Stimulated activated CD4-positive, alpha-beta T cell treated with anti-CD3 and anti-CD28 coated beads, Interleukin-4, amount 100 ng/mL, for 4 hours (primary cell): ENCODE measurements at regions not wholly inside any gene's neighbourhood (a gene's known extent, or its start where the extent isn't known, plus 50 kb on each side); places are given as distances from the start of the nearest gene placed in this dataset.
"Not testable (repeated sequence)": the region's sequence is repeated elsewhere in the genome, so short reads cannot be mapped to it uniquely, and the experiment has no call there.

Experiments
- DNase-seq, 2 experiments: peaks; one replicate each; pipeline ENCODE4 v3.0.0-alpha.2; 2020

DNA sequence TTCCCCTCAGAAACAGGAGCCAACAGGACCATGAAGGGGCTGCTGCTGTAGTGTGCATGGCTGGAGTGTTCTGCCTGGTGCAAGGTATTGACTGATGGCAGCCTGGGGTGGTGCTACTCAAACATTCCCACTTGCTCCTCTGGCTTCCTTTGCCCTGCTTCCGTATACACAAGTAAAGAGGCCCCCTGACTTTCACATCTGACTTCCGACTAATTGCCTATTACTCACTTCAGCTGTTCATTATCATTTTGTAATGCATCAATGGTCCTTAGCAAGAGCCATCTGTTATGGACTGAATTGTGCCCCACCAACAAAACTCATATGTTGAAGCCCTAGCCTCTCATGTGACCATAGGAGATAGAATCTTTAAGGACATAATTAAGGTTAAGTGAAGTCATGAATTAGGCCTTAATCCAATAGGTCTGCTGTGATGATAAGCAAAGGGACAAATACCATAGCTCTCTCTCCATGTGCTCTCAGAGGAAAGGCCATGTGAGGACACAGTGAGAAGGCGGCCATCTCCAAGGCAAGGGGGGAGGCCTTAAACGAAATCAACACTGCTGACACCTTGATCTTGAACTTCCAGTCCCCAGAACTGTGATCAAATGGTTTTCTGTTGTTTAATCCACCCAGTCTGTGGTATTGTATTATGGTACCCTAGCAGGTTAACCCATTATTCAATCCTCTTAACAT, 122.5 kb upstream of the CLNK start:
- no peak for DNase-seq

DNA sequence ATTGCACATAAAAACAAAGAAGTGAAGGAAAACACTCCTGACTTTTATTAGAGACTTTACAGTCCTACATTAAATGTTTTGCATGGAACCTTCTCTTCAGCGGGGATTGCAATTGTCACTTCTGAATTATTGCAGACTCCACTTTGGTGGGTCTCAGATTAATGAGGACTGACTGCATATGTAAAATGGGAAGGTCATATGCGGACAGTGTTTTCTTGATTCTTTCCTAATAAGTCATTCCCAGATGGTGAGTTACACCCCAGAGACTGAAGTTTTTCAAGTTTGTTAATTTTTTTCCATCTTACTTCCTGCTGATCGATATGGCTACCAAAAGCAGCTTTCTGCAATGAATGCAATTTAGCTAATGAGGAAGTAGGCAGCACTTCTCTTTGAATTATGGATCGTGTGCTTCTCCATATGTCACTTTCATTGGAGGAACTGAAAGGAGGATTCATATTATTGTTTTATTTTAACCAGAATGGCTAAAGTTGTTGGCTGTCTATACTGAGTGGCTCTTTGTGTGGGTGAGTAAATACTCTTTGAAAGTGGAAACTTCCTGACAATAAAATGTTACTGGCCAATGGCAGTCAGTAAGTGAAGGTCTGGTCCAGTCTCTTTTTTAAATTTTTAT, 119.3 kb upstream of the CLNK start:
- no peak for DNase-seq

DNA sequence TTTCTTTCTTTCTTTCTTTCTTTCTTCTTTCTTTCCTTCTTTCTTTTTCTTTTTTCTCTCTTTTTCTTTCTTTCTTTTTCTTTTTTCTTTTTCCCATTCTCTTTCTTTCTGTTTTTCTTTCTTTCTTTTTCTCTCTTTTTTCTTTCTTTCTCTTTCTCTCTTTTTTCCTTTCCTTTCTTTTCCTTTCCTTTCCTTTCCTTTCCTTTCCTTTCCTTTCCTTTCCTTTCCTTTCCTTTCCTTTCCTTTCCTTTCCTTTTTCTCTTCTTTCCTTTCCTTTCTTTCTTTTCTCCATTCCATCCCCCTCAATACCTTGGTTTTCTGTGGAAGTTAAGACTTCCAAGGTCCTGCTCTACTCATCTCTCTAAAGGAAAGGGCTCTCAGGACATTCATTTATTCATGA, 102.8 kb upstream of the CLNK start:
- no peak for DNase-seq

DNA sequence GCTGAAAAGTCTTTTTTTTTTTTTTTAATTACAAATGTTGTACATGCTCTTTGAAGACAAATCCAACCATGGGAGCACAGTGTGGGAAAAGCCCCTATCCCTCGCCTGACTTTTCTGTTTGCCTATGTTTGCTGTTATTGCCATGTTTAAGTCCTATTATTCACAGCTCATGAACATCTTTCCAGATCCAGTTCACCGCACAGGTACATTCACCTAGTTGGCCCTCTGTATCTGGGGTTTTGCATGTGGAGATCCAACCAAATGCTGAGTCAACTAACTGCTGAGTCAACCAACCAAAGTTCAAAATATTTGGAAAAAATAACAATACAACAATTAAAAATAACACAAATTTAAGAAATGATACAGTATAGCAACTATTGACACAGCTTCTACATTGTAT, 100.1 kb upstream of the CLNK start:
- no peak for DNase-seq

DNA sequence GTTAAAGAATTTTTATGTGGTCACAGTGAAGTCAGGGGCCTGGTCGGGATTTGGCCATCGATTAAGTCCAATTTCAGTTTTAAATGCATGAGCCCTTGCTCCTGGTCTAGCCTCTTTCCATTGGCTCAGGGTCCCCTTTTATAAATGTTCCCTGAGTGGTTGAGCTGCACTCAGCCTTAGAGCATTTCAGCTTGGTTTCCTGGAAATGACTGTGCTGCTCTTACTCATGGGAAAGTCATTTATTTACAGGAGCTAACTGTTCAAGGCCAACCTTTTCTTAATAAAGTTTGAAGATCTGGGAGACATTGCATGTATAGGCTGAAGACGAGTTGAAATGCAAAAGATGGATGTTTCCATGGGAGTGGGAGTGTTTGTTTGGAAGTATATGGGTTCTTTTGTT, 98.8 kb upstream of the CLNK start:
- no peak for DNase-seq

DNA sequence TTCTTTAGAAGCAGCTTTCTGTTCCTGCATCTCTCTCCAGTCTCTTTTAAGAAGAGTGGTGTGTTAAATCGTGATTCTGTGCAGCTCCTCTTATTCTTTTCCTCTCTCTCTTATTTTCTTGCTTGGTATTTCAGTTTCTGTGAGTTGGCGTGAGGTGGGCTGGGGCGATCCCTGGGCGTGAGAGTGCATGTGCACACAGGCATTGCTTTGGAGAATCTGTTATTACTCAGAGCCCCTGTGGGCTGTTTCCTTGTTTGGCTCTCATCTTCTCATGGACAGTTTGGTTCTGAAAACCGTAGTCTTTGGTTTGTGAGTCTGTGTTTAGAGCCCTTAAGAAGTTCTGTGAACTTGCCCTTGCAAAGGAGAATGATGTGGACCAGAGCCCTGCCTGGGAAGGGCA, 97.2 kb upstream of the CLNK start:
- no peak for DNase-seq

DNA sequence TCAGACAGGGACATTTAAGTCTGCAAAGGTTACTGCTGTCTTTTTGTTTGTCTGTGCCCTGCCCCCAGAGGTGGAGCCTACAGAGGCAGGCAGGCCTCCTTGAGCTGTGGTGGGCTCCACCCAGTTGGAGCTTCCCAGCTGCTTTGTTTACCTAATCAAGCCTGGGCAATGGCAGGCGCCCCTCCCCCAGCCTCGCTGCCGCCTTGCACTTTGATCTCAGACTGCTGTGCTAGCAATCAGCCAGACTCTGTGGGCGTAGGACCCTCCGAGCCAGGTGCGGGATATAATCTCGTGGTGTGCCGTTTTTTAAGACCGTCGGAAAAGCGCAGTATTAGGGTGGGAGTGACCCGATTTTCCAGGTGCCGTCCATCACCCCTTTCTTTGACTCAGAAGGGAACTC, 96.2 kb upstream of the CLNK start:
- DNase-seq: not testable (repeated sequence)

DNA sequence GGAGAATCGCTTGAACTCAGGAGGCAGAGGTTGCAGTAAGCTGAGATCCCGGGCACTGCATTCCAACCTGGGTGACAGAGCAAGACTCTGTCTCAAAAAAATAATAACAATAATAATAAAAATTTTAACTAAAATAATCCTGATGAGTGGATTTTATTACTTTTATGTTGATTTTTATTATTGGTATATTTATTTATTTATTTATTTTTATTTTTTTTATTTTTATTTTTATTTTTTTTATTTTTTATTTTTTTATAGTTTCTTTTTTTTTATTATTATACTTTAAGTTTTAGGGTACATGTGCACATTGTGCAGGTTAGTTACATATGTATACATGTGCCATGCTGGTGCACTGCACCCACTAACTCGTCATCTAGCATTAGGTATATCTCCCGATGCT, 90.6 kb upstream of the CLNK start:
- DNase-seq: not testable (repeated sequence)

DNA sequence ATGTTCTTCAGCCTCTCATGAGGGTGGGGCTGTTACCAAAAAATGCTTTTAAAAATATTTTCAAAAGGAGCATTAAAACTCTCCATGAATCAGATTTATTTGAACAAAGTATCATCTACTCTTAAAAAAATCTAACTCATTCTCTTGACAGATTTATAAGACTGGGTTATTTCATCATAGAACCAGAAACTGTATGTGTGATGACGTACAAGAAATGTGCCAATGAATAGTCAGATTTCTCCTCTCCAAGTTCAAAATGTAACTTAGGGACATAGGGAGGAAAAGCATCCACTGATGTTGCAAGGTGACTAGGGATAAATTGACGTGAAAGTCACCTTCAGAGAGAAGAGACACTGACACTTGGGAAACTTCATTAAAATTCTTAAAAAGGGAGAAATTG, 89.1 kb upstream of the CLNK start:
- DNase-seq: no peak

DNA sequence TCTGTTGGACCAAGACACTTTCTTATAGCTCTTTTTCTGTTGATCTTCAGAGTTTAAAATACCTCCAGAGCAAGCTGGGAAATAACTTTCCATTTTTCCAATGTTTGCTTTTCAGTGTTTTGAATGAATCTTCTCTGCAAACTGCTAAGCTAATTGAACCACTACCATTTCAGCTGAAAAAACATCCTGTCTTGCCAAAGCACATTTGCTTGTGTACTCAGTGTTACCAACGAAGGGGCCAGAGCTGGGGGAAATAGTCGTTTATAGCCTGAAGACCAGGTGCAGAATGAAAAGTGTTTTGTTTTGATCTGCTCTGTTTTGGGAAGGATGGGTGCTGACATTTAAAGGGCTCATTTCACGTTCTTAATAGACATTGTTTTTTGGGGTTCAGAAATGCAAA, 88.4 kb upstream of the CLNK start:
- no peak for DNase-seq

DNA sequence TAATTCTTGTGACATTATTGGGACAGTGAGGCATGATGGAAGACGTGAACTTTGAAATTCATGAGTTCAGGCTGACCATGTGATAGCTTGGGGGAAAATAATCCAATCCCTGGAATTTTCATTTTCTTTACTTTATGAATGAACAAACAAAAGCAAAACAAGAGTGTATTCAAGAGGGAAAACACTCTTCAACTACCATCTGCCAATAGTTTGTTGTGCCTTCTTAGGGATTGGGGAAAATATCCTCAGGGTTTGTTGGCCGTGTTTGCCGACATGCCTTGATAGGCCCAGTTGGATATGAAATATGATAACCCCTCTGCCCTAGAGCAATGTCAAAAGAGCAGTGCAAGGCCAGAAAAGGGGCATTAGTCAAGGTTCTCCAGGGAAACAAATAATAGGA, 80.8 kb upstream of the CLNK start:
- no peak for DNase-seq

DNA sequence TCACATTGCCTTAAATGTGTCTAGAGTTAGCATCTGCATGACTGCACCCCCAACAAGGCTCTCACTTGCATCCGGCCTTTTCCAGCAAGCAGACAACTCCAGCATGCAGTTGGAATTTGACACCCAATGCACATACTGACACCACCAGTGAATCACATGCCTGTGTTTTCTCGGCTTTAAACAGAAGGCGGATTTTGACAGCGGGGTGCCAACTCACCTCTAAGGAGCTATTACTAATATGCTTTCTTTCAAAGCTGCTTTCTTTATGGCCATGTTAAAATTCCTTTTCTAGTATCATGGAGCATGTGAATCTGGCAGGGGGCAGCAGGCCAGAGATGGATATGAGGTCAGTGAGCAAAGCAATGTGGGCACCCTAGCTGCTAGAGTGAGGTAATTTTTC, 78.0 kb upstream of the CLNK start:
- DNase-seq: no peak

DNA sequence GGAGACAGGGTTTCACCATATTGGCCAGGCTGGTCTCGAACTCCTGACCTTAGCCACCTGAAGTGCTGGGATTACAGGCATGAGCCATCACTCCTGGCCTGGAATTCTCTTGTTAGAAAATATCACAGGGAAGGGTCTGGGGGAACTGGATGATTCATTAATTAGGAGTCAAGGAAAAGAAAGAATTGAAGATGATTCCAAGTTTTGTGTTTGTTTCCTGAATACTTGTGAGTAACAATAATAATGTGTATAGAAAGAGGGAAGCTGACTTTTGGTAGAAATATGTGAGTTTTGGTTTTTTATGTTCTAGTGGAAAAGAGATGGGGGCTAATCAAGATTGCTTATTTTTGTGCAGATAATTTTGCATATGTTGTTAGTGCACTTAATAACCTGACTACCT, 77.3 kb upstream of the CLNK start:
- no peak for DNase-seq

DNA sequence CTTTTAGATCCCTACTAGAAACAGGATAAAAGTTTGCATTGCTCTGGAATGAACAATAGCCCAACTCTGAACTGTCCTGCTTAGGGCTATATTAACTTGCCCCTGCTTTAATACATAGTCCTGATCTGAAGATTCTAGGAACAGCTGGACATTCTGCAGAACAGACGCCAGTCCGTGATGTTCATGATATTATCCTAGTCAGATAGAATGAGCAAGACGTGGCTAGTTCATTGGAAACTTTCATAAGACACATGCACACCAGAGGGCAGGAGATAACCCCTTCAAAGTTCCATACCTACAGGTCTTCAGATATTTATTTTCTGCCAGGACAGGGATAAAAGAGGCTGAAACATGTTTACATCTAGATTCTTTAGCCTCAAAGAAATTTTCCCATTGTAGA, 75.5 kb upstream of the CLNK start:
- DNase-seq: no peak

DNA sequence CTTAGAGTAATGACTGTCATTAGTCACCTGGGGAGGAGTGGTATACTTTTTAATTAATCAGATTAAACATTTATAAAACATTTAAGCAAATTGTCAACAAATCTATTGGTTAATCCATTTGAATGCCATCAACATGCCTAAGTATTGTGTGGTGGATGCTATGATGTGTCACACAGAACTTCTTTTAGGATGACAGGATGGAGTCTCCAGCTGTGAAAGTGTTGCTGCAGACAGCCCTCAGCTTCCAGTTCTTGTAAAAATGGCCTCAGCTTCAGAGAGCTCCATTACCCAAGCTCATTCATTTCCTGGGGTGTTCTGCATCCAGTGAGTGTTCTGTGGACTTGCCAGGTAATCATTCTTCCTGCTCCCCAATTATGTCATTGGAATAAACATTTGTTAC, 74.3 kb upstream of the CLNK start:
- DNase-seq: no peak

DNA sequence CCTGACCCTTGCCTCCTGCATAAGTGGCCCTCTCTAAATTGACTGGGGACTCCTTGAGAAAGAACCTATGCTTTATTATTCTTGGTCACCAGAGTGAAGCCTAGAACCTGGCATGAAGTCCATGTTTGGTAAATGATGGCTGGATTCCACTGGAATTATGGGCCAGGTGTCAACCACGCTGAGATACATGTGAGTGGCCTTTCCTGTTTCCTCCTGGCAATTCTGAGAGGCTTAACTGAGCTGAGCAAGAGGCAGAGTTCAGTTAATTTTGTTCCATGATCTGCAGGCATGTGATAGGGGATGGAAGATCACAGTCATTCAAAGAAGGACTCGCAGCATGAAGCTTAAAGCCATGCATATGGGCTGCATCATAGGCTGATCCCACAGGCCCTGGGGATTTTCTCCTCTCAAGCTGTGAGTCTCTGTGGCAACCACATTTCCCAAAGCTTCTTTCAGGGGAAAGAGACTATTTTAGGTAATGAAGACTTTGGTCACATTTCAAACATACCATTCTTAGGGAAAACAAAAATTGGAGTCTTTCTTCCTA, 69.4 kb upstream of the CLNK start:
- DNase-seq: no peak

DNA sequence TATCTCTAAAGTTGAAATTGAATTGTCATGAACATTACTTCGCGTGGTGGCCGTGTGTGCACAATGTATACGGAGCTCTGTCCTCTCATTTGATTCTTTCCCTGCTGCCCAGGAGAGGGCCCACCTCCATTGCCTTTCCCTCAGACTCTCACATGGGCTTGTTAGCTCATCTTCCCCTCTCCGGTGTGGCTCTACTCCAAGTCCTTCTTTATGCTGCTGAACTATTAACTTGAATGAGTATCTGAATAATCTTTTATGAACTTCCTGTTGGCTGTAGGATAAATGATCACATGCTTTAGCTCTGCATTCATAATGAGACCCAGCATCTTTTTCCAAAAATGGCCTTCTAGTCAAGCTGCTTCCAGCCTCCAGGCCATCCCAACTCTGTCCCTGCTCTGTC, 68.8 kb upstream of the CLNK start:
- no peak for DNase-seq

DNA sequence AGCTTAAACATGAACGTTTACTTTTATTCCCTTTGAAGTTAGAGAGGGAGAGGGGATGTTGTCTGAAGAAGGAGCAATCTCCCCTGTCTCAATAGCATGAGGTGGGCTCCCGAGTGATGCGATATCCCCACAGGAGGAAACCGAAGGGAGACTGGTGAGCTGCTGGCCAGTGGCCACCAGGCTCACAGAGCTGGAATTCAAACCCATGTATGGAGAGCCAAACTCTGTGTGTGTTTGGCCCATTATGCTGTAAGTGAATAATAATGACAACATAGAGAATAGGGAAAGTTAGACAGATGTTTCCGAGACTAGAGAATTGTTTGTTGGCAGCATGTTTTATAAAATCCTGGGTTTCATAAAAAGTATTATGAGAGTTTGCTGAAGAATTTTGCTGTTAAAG, 66.1 kb upstream of the CLNK start:
- no peak for DNase-seq

DNA sequence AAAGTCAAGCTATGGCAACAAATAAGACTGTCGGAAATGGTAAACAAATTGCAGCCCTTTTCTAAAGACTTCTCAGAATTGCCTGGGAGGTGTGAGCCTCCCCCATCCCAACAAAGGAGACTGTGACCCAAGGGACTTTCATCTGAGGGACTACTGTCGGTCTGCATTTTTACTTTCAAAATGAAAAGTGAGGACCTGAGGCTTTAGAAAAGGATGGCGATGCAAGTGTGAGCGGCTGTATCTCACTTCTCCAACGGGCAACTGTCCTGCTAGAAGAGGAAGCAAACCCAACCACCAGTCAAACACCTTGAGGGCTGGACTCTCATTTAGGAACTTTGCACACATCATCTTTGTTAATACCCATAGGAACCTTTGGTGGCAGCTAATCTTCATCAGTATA, 62.6 kb upstream of the CLNK start:
- DNase-seq: no peak

DNA sequence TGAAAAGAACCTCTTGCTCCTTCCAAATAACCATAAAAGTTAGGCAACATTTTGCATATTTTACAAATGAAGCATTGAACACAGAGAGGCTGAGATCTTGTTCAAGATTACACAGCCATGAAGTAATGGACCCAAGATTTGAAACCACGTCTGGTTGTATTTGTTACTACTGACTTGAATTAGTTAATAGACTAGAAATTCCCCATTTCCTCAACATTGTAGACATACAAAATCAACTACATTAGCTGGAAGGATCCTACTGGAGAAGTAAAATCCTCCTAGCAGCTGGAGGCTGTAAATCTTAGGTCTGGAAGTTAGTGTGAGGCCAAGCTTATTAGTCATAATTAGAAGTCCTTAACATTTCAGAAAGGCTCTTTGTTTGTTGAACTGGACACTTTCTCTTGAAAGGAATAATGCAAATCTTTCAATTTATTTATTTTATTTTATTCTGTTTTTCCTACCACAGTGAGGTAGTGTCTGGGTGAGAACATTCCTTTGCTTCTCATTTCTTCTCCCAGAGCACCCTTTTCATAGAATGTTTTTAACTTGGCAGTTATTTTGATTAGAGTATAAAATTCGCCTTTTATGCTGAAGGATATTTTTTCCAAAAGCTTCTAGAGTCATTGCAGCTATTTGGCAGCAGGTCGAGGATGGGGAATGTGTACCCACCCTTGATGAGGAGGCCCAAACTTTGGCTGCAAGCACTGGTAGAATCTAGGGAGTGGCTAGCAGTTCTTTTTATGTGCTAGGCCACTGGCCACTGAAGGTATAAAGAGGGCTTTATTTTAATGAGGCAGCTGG, 62.0 kb upstream of the CLNK start:
- DNase-seq: no peak

DNA sequence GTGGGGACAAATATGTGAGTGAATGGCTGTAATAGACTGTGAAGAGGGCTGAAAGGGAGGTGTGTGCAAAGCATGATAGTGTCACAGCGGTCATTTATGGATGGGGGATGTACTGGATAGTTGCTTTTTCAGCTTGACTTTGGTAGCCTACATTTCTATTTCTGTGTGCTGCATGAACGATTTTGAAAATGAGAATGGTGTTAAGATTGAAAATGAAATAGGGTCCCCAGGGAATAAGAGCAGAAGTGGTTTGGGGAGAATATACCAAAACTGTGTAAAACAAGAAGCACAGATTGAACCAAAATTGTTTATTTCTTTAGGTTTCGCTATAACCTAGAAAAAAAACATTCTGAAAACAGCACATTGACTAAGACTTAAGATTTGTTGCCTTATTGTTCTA, 58.8 kb upstream of the CLNK start:
- DNase-seq: no peak

DNA sequence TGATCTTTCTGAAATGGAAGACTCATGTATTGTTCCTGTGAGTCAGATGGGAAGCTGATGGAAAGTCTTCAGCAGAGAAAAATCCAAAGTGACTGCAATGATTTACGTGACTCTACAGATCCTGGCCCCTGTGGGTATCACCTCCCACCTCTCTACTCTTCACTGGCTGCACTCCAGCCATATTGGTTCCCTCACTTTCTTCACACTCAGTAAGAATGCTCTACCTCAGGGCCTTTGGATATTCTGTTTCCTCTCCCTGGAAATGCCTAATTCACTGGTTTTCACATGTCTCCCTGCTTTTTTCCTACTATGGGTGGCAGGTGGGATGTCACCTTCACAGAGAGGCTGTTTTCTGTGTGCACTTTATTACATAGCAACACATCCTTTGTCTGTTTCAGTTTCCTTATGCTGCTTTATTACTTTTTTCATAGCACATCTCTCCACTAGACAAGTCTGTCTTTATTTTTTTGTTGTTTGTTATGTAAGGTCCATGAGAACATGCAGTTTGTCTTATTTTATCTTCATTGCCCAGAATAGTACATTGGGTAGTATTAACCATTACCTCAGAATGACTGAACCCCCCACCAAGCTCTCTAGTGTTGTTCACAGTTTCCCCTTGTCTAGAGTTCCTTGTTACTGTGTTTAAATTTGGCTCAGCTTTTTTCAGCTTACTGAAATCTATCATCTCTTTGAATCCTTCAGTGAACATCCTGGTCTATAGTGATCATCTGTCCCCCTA, 57.6 kb upstream of the CLNK start:
- no peak for DNase-seq

DNA sequence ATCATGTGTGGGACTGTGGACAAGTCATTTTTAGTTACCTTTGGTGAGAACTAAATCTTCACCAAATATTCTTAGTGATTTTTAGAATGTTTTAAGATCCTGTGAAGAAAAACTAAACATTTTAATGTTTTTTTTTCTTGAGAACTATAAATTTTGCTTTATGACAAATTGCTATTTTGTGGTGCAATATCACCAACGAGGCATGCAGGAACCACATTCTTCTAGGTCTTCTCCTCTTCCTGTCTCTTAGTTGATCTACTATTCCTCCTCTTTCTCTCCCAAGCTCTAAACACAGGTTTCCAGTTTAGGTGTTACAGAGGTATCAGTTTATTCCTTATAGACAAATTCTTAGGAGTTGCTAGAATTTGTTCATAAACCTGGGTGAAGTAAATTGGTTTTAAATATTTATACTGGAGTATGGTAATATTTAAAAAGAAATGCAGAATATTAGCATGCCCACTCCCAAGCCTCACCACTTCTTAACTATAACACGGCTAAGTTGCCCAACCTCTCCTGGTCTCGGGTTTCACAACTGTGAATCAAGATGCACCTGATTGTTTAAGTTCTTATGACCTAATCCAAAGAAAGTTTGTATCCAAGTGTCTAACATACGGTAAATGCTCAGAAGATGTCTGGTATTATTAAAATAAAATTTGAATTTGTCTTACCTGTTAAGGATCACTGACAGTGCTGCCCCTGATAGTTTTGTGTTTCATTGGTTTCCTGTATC, 56.5 kb upstream of the CLNK start:
- no peak for DNase-seq
